DMS 273 treated with DMSO at 0.1 percent for 48 hours (cell line): ENCODE measurements at regions not wholly inside any gene's neighbourhood (a gene's known extent, or its start where the extent isn't known, plus 50 kb on each side); places are given as distances from the start of the nearest gene placed in this dataset.

Experiments
- DNase-seq: peaks from one replicate; lab custom pipeline; 2025; lab: John Stamatoyannopoulos, UW

- DNase-seq = no peak
Measured at GRCh38 chr16:66265556-66266141, 100.8 kb upstream of the CDH5 start.

GRCh38 chr16:66265048-66265415, 101.5 kb upstream of the CDH5 start:
- DNase-seq = no peak

- no peak for DNase-seq
Measured at GRCh38 chr16:66264311-66265047, 102.0 kb upstream of the CDH5 start.

GRCh38 chr16:66263973-66264310, 102.5 kb upstream of the CDH5 start:
- no peak for DNase-seq

GRCh38 chr16:66263168-66263972, 103.1 kb upstream of the CDH5 start:
- DNase-seq = no peak

GRCh38 chr16:66262253-66263167, 104.0 kb upstream of the CDH5 start:
- DNase-seq = no peak

GRCh38 chr16:66261826-66262225, 104.7 kb upstream of the CDH5 start:
- DNase-seq = no peak

GRCh38 chr16:66260522-66261254, 105.8 kb upstream of the CDH5 start:
- DNase-seq = no peak

GRCh38 chr16:66258916-66259845, 107.3 kb upstream of the CDH5 start:
- no peak for DNase-seq

GRCh38 chr16:66256919-66257318, 109.6 kb upstream of the CDH5 start:
- no peak for DNase-seq

- DNase-seq = no peak
Measured at GRCh38 chr16:66255647-66256046, 110.8 kb upstream of the CDH5 start.

GRCh38 chr16:66254751-66255150, 111.7 kb upstream of the CDH5 start:
- no peak for DNase-seq

- no peak for DNase-seq
Measured at GRCh38 chr16:66254106-66254505, 112.4 kb upstream of the CDH5 start.

- no peak for DNase-seq
Measured at GRCh38 chr16:66251476-66252160, 114.9 kb upstream of the CDH5 start.

- no peak for DNase-seq
Measured at GRCh38 chr16:66250686-66251431, 115.6 kb upstream of the CDH5 start.

- DNase-seq = no peak
Measured at GRCh38 chr16:66247516-66248481, 118.7 kb upstream of the CDH5 start.

- no peak for DNase-seq
Measured at GRCh38 chr16:66245868-66246267, 120.6 kb upstream of the CDH5 start.

GRCh38 chr16:66245072-66245471, 121.4 kb upstream of the CDH5 start:
- no peak for DNase-seq
